GM19438 (cell line): ENCODE measurements at regions not wholly inside any gene's neighbourhood (a gene's known extent, or its start where the extent isn't known, plus 50 kb on each side); places are given as distances from the start of the nearest gene placed in this dataset.

Experiments
- ATAC-seq: cut with Tn5 transposase; IDR thresholded peaks from one replicate; pipeline ENCODE4 v1.9.1; 2021; ENCODE audit warnings: low read depth; ENCODE audit not compliant: unreplicated experiment

GRCh38 chr2:171225989-171226388 lies 65.3 kb upstream of the TLK1 start:
- ATAC-seq: no peak

GRCh38 chr2:171225302-171225980 lies 64.7 kb upstream of the TLK1 start:
- ATAC-seq: no peak

- ATAC-seq: no peak
These were observed 56.6 kb upstream of the TLK1 start for GRCh38 chr2:171217330-171217729.

- no peak for ATAC-seq
These were observed 55.9 kb upstream of the TLK1 start for GRCh38 chr2:171216631-171217030.

- ATAC-seq: no peak
These were observed 53.4 kb upstream of the TLK1 start for GRCh38 chr2:171214093-171214492.

GRCh38 chr2:171210864-171211431 lies 50.3 kb upstream of the TLK1 start:
- ATAC-seq: peak; percentile 69
